H1 (cell line): ENCODE measurements at regions not wholly inside any gene's neighbourhood (a gene's known extent, or its start where the extent isn't known, plus 50 kb on each side); places are given as distances from the start of the nearest gene placed in this dataset.

Experiments used
- CTCF ChIA-PET: fragments of 300-600 bp; sonication (Branson Sonifier 250); formaldehyde crosslinking; loops from one replicate; lab custom pipeline; 2021; ENCODE audit not compliant: partially characterized antibody; lab: Charles Lee
- POLR2A ChIA-PET: fragments of 300-600 bp; sonication (Branson Sonifier 250); formaldehyde crosslinking; loops from one replicate; lab custom pipeline; 2021; ENCODE audit warnings: inconsistent platforms; ENCODE audit not compliant: partially characterized antibody; lab: Charles Lee
- DNase-seq, 2 experiments: peaks; one replicate each; pipeline versions ENCODE4 v3.0.0 to v3.0.0-alpha.2; 2010 to 2022; ENCODE audit warnings: low spot score in 2 of 2, low read depth in 1 of 2, mixed read lengths in 1 of 2
- FAIRE-seq: peaks from 2 replicates; lab custom pipeline; 2011; peaks lifted over from hg19 to GRCh38; lab: Jason Lieb, UNC
- H2AFZ ChIP-seq: 2 replicates; pipeline ENCODE4 v1.8.1; 2012; ENCODE audit warnings: low read length, inconsistent platforms
- H2AK5ac ChIP-seq: 2 replicates; pipeline ENCODE4 v1.6.1; 2013; ENCODE audit warnings: low read depth, low read length
- H2BK120ac ChIP-seq: replicated peaks from 2 replicates; pipeline ENCODE3; 2013; ENCODE audit warnings: low read depth, low read length, inconsistent platforms
- H2BK12ac ChIP-seq: 2 replicates; pipeline ENCODE4 v1.6.1; 2013; ENCODE audit warnings: low read depth, low read length
- H2BK15ac ChIP-seq: 2 replicates; pipeline ENCODE4 v1.6.1; 2013; ENCODE audit warnings: low read length
- H2BK20ac ChIP-seq: 2 replicates; pipeline ENCODE4 v1.6.1; 2013; ENCODE audit warnings: low read length
- H2BK5ac ChIP-seq: 2 replicates; pipeline ENCODE4 v1.6.1; 2013; ENCODE audit warnings: low read depth, low read length
- H3K14ac ChIP-seq: 2 replicates; pipeline ENCODE4 v1.6.1; 2013; ENCODE audit warnings: inconsistent platforms; ENCODE audit not compliant: insufficient read length
- H3K18ac ChIP-seq: 2 replicates; pipeline ENCODE4 v1.6.1; 2013; ENCODE audit warnings: low read length; ENCODE audit errors: extremely low read depth
- H3K23ac ChIP-seq: 2 replicates; pipeline ENCODE4 v1.6.1; 2013; ENCODE audit warnings: inconsistent platforms; ENCODE audit not compliant: insufficient read length
- H3K23me2 ChIP-seq: 2 replicates; pipeline ENCODE4 v1.6.1; 2013; ENCODE audit warnings: low read depth, low read length
- H3K27ac ChIP-seq: 2 replicates; pipeline ENCODE4 v1.6.1; 2011; ENCODE audit warnings: low read depth, low read length, inconsistent platforms
- H3K27me3 ChIP-seq, 4 experiments: replicated peaks in 1 of 4; 1 replicate in 1 of 4; 2 replicates in 3 of 4; pipeline versions ENCODE4 v1.6.1 to v1.8.1; 2011 to 2013; ENCODE audit warnings: low read length in 3 of 4, mild to moderate bottlenecking in 3 of 4, inconsistent platforms in 2 of 4, mixed read lengths in 2 of 4, moderate library complexity in 1 of 4; ENCODE audit not compliant: control insufficient read depth in 3 of 4, insufficient read depth in 3 of 4; ENCODE audit errors: extremely low read depth in 1 of 4
- H3K36me3 ChIP-seq, 4 experiments: 2 replicates each; pipeline versions ENCODE4 v1.6.1 to v1.8.1; 2011 to 2013; ENCODE audit warnings: mild to moderate bottlenecking in 4 of 4, low read length in 3 of 4, moderate library complexity in 2 of 4, control low read depth in 1 of 4, inconsistent platforms in 1 of 4; ENCODE audit not compliant: insufficient read depth in 4 of 4, control insufficient read depth in 2 of 4
- H3K4ac ChIP-seq: replicated peaks from 2 replicates; pipeline ENCODE3; 2013; ENCODE audit warnings: low read length, low read depth, mixed read lengths, inconsistent platforms; ENCODE audit not compliant: insufficient read length
- H3K4me1 ChIP-seq, 4 experiments: replicated peaks in 1 of 4; 1 replicate in 1 of 4; 2 replicates in 3 of 4; pipeline versions ENCODE4 v1.6.1 to v1.8.1; 2011 to 2013; ENCODE audit warnings: low read length in 3 of 4, inconsistent platforms in 2 of 4, mixed read lengths in 1 of 4; ENCODE audit not compliant: insufficient read depth in 4 of 4, control insufficient read depth in 3 of 4
- H3K4me2 ChIP-seq, 2 experiments: 2 replicates each; pipeline versions ENCODE4 v1.6.1 to v1.8.1; 2011 to 2013; ENCODE audit warnings: low read depth in 2 of 2, low read length in 2 of 2, control low read depth in 1 of 2, inconsistent platforms in 1 of 2, mild to moderate bottlenecking in 1 of 2; ENCODE audit not compliant: insufficient read depth in 1 of 2
- H3K4me3 ChIP-seq, 4 experiments: fragments of 200-600, 300-600 bp in 1 of 4; sonication (generic), shearing (Covaris generic), sonication (Bioruptor Twin) in 1 of 4; 2 replicates each; pipeline versions ENCODE4 v1.5.1 to v1.8.1; 2011 to 2016; ENCODE audit warnings: low read length in 4 of 4, low read depth in 3 of 4, control low read depth in 2 of 4, inconsistent platforms in 2 of 4, mild to moderate bottlenecking in 2 of 4, mixed read lengths in 1 of 4, moderate library complexity in 1 of 4; ENCODE audit not compliant: insufficient read depth in 2 of 4; ENCODE audit errors: extremely low read depth in 1 of 4
- H3K56ac ChIP-seq: replicated peaks from 2 replicates; pipeline ENCODE3; 2013; ENCODE audit warnings: low read depth, mild to moderate bottlenecking, mixed read lengths, low read length, inconsistent platforms; ENCODE audit not compliant: insufficient read length
- H3K79me1 ChIP-seq: 2 replicates; pipeline ENCODE4 v1.6.1; 2013; ENCODE audit warnings: low read depth, low read length, control low read depth
- H3K79me2 ChIP-seq, 2 experiments: 2 replicates each; pipeline versions ENCODE4 v1.6.1 to v1.8.1; 2012 to 2013; ENCODE audit warnings: low read length in 2 of 2, mild to moderate bottlenecking in 2 of 2, inconsistent platforms in 1 of 2; ENCODE audit not compliant: insufficient read depth in 2 of 2, control insufficient read depth in 1 of 2
- H3K9ac ChIP-seq, 4 experiments: replicated peaks in 1 of 4; 1 replicate in 1 of 4; 2 replicates in 3 of 4; pipeline versions ENCODE4 v1.6.1 to v1.8.1; 2011 to 2013; ENCODE audit warnings: low read depth in 3 of 4, low read length in 3 of 4, control low read depth in 2 of 4, mild to moderate bottlenecking in 2 of 4, moderate library complexity in 2 of 4, inconsistent platforms in 1 of 4; ENCODE audit errors: extremely low read depth in 1 of 4
- H3K9me3 ChIP-seq, 2 experiments: 2 replicates each; pipeline versions ENCODE4 v1.6.1 to v1.8.1; 2012 to 2013; ENCODE audit warnings: mild to moderate bottlenecking in 2 of 2, moderate library complexity in 2 of 2, control low read depth in 1 of 2, inconsistent platforms in 1 of 2, low read depth in 1 of 2, low read length in 1 of 2, mixed read lengths in 1 of 2; ENCODE audit not compliant: insufficient read depth in 2 of 2
- H4K20me1 ChIP-seq, 2 experiments: replicated peaks in 1 of 2; 2 replicates each; pipeline versions ENCODE3 to v1.8.1; 2011 to 2013; ENCODE audit warnings: inconsistent platforms in 2 of 2, low read length in 2 of 2, mild to moderate bottlenecking in 1 of 2; ENCODE audit not compliant: insufficient read depth in 2 of 2, control insufficient read depth in 1 of 2
- H4K5ac ChIP-seq: 2 replicates; pipeline ENCODE4 v1.6.1; 2013; ENCODE audit warnings: low read length, low read depth, mixed read lengths, inconsistent platforms; ENCODE audit not compliant: insufficient read length
- H4K8ac ChIP-seq: 2 replicates; pipeline ENCODE4 v1.8.0; 2013; ENCODE audit warnings: mild to moderate bottlenecking, moderate library complexity, low read length, inconsistent platforms; ENCODE audit not compliant: insufficient read depth; ENCODE audit errors: extremely low read depth
- H4K91ac ChIP-seq: replicated peaks from 2 replicates; pipeline ENCODE3; 2013; ENCODE audit warnings: low read length, mixed read lengths, inconsistent platforms; ENCODE audit not compliant: insufficient read length
- TBP ChIP-seq: IDR thresholded peaks from 2 replicates; pipeline ENCODE4 v1.6.1; 2011; ENCODE audit warnings: low read depth, low read length, improper control_type of control experiment
- WGBS, 2 experiments: shearing (Covaris generic) in 1 of 2; methylation state at CpG; one replicate each; pipeline versions ENCODE4 v1.1.6 to v1.1.7; 2013 to 2015; ENCODE audit warnings: low lambda C conversion rate in 2 of 2, mixed read lengths in 2 of 2, inconsistent platforms in 1 of 2, low coverage in 1 of 2, missing lambda C conversion rate in 1 of 2; ENCODE audit not compliant: insufficient replicate concordance in 2 of 2, insufficient coverage in 1 of 2, insufficient read length in 1 of 2; ENCODE audit errors: extremely low coverage in 1 of 2, missing lambda C conversion rate in 1 of 2; 5-methylcytosine and 5-hydroxymethylcytosine counted together

GRCh38 chr3:101154401-101154800, 161.2 kb upstream of the ABI3BP start:
- POLR2A ChIA-PET = no interaction called here
- Histone ChIP-seq H3K9me3 (no peaks in the 10 kb centered on the region), H3K23me2 (no peaks in the 10 kb centered on the region), H3K79me2 (no peaks in the 10 kb centered on the region), H3K27ac (no peak overlapping the region), H3K27me3 (no peaks in the 10 kb centered on the region), H3K4me1 (no peaks in the 10 kb centered on the region), H4K8ac (no peak overlapping the region), H4K5ac (no peak overlapping the region), H3K18ac (no peak overlapping the region), H2AK5ac (no peak overlapping the region), H3K4me3 (no peak overlapping the region), H2BK5ac (no peak overlapping the region), H2BK15ac (no peak overlapping the region), H3K79me1 (no peaks in the 10 kb centered on the region), H3K36me3 (no peaks in the 10 kb centered on the region), H2BK12ac (no peak overlapping the region), H2AFZ (no peak overlapping the region), H3K23ac (no peak overlapping the region), H3K56ac (no peak overlapping the region), H3K4ac (no peak overlapping the region), H4K20me1 (no peaks in the 10 kb centered on the region), H3K9ac (no peak overlapping the region), H3K4me2 (no peak overlapping the region), H2BK120ac (no peak overlapping the region), H3K14ac (no peak overlapping the region), H2BK20ac (no peak overlapping the region), H4K91ac (no peak overlapping the region)
- FAIRE-seq (no peak), DNase-seq (no peak)
- WGBS, 2 experiments = 84% methylated on average over 2 of the region's 2 CpGs; no CpG with 5 or more reads in 1 of the 2 experiments
- CTCF ChIA-PET = interaction anchor here (1.3 kb wide), 1 partner anchor 46 kb away, joined by 3 read pairs; no protein-coding TSS in a partner anchor
- no peak for TF ChIP-seq TBP
